ENCODE measurements at regions not wholly inside any gene's neighbourhood (a gene's known extent, or its start where the extent isn't known, plus 50 kb on each side); places are given as distances from the start of the nearest gene placed in this dataset.
"Not testable (repeated sequence)": the region's sequence is repeated elsewhere in the genome, so short reads cannot be mapped to it uniquely, and the experiment has no call there.

DNA sequence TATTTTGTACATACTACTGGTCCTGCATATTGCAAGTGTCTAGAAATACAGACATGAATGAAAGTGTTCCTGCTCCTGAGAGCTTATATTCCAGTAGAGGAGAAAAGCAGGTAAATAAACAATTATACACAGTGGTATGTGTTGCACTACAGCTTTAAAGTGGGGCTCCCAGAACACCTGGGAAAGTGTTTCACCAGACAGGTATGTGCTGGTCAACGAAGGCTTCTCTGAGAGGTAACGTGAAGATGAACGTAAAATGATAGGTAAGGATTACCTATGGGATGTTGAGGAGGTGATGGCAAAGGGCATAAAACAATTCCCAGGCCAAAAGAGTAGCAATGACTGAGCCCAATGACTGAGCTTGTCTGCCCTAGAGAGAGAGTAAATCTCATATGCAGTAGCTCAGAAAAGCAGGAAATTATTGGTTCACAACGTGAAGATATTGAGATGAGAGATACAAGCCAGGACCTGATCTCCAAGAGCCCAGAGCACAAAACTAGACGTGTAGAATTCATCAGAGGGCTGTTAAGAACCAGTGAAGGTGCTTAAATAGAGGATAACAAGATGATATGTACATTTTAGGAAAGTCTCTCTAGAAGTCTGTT lies 459.1 kb upstream of the BCHE start:
- no peak for DNase-seq

DNA sequence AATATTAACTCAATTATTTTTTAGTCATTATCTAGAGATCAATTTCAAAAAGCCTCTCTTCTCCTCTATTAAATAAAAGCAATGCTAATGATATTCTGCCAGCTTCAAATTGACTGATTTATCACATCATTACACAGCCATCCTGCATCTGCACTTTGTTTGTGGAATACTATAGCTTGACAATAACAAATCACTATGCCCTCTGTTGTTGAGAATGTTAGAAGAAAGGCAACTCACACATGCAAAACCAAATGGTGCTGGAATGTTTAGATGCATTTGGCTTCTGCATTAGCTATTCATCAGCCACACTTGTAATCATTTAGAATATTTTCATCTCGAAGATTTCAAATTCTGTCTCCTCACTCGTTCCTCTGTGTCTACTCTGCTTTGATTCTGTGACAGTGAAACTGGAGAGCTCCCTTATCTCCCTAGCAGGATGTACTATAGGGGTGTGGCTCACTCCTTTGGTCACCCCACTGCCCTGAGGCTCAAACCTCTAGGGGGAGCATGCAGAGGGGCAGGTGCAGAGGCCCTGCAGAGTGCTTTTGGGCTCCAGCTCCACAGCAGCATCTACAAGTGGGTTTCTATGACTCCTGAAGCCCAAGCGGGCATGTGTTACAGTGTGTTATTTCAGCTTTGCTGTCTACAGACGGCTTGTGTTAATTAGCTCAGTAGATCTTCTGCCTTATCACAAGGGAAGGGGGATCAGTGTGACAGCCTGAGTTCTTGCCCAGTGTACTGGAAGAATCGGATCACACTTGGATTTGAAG lies 454.1 kb upstream of the BCHE start:
- DNase-seq = no peak

DNA sequence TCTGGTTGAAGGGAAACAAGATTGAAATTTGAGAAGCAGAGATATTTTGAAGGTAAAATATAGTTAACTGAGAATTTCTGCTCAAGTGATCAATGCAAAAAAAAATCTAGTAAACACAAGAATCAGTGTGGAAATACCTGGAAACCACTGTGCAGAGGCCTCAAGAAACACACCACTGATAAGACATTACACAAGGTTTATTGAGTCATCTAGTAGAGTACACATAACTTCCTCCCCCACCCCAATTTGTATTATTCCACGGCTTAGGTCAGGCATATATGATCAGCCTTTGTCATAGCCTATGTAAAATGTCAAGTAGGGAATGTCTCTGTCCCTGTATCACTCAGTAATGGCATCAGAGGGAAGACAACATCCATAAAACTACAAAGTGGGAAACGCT lies 447.8 kb upstream of the BCHE start:
- no peak for DNase-seq

DNA sequence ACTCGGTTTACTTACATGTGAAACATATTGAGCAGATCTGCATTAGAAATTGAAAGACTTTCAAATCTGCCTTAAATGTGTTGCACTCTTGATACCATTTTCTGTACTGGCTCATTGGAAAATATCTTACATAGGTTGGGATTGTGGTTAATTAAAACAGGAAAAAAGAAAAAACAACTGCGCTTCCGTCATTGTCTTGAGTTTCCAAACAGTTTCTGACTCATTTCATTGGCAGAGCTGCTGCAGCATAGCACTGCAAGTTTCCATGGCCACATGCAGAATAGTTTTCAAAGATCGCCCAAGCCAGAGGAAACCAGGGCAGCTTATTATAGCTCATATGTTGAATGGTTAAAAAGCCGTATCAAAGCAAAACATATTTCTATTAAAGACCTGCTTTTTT lies 446.6 kb upstream of the BCHE start:
- no peak for DNase-seq

DNA sequence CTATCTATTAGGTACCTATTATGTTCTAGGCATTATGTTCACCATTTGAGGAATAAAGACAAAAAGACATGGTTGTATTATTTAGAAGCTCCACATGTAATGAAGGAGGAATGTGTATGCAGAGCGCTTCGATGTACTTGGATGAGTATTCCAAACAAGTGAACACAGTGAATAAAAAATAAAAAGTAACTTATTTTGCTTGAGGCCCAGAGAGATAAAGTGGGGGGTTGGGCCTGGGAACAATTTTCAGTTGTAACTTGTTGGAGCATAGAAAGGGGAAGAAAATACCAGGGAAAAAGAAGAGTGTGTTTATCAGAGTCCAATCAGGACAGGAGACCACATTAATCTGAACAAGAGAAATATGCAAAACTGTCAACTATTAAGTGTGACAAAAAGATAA lies 445.7 kb upstream of the BCHE start:
- no peak for DNase-seq

DNA sequence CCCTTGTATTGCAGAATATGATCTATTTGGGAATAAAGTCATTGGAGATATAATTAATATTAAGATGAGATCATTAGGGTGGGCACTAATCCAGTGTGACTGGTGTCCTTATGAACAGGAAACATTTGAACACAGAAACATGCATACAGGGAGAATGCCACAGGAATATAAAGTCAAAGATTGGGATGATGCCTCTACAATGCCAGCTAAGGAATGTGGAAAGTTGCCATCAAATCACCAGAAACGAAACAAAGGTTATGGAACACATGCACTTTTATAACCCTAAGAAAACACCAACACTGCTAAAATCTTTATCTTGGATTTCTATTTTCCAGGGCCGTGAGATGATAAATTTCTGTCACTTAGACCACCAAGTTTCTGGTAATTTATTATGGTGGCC lies 442.4 kb upstream of the BCHE start:
- no peak for DNase-seq

DNA sequence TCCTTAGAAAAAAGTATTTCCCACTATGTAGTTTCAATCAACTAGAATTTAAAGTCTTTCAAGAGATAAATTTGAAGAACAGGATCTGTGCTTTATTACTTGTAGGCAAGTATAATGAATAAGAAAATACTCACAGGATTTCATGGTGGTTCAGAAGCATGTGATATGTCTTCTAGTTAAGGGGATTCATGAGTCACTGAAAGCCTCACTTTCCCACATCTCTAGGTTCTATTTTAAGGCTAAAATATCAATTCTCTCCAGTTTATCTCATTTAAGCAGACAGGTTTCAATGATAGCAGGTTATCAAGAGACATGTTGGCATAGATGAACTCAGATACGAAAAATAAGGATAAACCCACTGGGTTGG lies 437.8 kb upstream of the BCHE start:
- no peak for DNase-seq

DNA sequence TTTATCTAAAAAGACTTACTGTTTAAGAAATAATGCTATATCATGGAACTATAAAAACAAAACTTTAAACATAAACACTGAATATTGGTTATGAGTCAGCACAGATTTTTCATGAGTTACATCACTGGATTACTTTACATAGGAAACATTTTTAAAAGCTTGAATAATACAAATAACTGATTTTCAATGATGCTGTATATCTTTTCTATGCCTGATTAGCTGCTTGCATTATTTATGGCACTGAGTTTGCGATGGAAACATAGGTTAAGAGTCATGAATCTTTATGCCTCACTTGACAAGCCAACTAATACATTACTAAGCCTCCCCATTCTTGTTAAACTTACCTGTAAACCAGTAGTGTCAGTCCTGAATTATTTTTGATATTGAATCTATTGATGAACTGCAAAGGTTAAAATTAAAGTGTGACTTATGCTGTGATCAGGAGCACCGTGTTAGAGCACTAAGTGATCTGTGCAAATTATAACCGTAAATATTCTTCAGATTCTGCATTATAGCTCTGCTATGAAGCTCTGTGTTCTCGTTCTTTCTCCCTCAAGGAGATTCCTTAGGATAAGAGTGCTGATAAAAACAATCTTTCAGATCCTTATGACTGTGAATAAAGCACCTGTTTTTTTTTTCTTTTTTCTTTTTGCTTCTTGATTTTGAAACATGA lies 437.3 kb upstream of the BCHE start:
- no peak for DNase-seq

DNA sequence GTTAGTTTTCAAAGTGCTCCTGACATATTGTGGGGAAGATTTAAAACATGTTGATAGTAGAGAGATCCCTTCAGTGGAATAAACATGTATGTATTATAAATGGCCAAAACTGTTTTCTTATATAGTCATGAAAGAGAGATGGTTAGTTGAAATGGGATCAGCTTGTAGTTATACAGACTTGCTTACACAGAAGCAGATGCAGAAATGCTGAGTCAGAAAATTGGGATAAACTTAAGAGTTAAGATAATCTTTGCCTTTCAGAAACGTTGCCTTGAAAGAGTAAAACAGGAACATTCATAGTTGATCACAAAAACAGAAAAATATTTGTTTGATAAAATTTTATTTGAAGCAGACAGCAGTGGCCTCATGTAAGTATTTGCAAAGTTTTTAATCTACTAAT lies 433.2 kb upstream of the BCHE start:
- no peak for DNase-seq

DNA sequence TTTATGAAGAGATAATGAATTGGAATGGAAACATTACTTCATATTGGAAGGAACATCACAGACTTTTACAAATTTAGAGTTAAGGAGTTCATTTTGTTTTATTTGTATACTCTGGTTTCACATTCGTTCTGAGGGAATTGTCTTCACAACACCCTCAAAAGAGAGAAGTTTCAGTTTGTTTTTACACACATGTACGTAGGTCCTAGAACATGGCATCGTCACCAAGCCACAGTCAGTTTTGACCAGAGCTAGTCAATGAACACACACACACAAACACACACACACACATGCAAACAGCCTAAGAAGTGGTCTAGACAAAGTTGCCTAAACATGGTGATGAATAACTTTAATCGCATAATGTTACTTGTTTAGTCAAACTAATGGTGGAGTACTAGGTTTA lies 427.9 kb upstream of the BCHE start:
- DNase-seq = no peak

DNA sequence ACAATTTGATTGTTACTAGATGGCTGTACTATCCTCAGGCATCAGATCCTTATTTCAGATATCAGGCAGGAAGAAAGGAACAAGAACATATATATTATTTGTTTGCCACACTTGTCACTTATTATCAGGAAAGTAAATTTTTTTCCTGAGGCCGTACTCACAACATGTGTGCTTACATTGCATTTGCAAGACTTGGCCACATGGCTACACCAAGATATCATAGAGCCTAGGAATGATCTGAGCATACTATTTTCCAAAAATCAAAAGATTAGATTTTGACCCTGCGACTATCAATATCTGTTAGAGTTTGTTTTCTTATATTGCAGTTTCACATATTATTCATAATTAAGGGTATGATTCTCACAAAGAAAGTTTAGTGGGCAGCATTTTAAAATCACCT lies 426.2 kb upstream of the BCHE start:
- DNase-seq = no peak

DNA sequence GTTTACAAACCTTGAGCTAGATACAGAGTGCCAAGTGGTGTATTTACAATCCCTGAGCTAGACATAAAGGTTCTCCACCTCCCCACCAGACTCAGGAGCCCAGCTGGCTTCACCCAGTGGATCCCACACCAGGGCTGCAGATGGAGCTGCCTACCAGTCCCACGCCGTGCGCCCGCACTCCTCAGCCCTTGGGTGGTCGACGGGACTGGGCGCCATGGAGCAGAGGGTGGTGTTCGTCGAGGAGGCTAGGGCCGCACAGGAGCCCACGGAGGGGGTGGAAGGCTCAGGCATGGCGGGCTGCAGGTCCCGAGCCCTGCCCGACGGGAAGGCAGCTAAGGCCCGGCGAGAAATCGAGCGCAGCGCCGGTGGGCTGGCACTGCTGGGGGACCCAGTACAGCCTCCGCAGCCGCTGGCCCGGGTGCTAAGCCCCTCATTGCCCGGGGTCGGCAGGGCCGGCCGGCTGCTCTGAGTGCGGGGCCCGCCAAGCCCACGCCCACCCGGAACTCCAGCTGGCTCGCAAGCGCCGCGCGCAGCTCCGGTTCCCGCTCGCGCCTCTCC lies 421.1 kb upstream of the BCHE start:
- DNase-seq = not testable (repeated sequence)

DNA sequence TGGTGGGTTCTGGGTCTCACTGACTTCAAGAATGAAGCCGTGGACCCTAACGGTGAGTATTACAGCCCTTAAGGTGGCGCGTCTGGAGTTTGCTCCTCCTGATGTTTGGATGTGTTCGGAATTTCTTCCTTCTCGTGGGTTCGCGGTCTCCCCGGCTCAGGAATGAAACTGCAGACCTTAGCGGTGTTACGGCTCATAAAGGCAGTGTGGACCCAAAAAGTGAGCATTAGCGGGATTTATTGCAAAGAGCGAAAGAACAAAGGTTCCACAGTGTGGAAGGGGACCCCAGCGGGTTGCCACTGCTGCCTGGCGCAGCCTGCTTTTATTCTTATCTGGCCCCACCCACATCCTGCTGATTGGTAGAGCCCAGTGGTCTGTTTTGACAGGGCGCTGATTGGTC lies 420.5 kb upstream of the BCHE start:
- DNase-seq = no peak

DNA sequence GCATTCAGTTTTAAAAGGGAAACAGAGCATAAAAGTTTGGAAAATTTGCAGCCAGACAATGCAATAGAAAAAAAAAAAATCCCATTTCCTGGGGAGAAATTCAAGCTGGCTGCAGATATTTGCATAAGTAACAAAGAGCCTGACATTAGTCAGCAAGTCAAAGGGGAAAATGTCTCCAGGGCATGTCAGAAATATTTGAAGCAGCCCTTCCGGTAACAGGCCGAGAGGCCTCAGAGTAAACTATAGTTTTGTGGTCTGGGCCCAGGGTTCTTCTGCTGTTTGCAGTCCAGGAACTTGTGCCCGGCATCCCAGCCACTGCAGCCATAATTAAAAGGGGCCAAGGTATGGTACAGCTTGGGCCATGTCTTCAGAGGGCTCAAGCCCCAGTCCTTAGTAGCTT lies 411.6 kb upstream of the BCHE start:
- no peak for DNase-seq

DNA sequence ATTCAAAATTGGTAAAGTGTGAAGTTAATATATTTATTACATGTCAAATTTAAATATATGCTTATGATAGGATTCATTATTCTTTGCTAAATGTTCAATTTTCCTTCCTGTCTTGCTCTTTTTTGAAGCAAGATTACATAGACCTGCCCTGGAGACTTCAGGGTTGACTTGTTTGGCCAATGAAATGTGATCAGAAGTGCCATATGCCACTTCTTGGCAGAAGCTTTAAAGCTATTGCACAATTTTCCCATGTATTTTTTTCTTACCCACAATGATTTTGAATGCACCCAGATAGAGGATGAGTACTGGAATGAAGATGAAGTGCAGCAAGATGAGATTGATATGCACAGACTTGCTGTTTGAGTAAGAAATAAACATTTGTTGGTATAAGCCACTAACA lies 406.3 kb upstream of the BCHE start:
- DNase-seq = peak; percentile 52

DNA sequence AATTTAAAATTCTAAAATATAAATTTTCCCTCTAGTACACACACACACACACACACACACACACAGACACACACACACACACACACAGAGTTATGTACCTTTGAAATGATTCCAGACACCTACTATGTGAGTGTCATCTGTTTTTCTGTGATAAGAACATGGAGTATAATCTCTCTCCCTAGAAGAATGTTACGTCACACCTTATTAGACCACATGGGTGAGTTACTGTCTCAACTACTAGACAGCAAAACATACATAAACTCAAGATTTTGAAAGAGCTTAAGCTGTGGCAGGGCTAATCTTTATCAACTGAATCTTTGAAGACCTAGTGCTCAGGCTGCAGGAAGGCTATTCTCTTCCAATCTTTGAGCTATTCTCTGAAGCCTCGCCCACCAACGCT lies 385.9 kb upstream of the BCHE start:
- no peak for DNase-seq

DNA sequence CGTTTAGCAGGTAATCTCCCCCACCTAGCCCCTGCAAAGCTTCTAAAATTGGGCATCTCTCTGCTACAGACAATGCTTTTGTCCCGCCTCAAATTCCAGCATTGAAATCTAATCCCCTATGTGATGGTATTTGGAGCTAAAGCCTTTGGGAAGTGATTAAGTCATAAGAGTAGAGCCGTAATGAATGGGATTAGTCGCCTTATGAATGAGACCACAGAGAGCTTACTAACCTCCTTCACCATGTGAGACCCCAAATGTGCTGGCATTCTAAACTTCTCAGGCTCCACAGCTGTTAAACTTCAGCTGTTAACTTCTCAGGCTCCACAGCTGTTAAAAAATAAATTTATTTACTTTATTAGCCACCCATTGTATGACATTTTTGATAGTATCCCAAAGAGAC lies 374.2 kb upstream of the BCHE start:
- peak; percentile 38 for DNase-seq

DNA sequence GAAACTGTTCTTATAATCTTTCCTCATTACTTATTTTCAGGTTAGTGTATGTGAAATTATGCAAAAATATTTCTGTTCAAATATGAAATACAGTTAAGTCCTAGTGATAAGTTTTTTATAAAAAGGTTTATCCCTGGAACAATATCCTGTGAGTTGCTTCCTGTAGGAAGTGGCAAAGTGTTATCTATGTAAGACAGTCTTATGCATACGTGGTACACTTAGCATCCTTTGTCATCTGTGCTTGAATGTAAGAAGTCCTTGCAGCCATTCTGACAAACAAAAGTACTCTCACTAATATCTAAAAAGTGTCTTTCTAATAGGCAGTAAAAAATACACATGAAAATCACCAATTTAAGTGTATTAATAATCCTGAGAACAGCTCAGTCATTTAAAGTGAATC lies 372.5 kb upstream of the BCHE start:
- no peak for DNase-seq

DNA sequence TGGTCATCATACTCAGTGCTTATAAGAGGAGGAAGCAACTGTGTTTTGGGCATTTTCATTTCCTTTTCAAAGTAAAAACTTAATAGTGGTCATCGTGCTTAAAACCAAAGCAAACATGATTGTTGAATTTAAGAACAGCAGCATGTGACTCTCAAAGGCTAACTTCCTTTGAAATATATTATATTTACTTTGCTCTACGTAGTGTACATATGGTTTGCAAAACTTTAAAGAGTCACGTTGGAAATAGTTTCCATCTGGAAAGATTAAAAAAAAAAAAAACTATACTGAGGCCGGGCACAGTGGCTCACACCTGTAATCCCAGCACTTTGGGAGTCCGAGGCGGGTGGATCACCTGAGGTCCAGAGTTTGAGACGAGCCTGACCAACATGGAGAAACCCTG lies 367.9 kb upstream of the BCHE start:
- no peak for DNase-seq

DNA sequence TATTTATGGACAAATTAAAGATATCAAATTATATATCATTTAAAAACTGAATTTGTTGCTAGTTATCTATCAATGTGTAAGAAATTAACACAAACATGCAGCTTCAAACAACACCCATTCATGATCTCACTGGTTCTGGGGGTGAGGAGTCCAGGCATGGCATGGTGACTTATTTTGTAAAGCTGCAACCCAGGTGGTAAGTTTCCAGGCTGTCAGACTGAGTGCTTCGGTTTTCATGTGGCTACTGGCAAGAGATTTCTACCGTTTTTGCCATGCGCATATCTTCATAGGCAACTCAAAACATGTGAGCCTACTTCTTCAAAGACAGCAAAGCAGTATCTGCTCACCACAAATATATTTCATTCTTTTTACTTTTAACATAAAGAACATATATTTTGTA lies 364.3 kb upstream of the BCHE start:
- no peak for DNase-seq

DNA sequence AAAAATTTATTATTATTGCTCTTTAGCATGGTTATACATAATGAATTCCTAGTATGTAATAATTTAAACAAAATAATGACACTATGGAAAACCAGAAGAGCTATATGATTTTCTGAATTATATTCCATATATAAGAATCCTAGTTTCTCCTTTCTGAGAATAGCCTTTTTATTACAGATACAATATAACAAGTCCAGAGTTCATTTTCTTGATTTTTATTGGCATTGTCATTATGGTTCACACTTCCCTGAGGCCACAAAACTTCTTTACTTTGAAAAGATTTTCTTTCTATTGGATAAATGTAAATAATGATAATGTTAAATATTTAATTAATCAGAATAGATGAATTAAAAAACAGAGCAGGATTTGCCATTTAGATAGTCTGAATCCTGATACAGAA lies 362.3 kb upstream of the BCHE start:
- DNase-seq = no peak

DNA sequence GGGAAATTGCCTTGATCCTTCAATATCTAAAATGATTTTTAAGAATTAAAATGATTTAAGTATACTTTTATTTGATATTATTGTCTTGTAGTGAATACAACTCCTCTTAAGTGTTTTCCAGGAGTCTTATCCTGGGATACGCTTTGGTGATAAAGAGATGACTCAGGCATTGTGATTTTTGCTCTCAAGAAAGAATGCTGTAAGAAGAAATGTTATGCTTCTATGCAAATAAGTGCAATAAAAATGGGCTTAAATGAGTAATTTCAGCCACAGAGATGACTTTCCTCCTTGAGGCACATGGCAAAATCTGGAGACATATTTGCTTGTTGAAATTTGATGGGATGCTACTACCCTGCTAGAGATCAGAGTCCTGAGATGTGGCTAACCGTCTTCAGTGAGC lies 358.6 kb upstream of the BCHE start:
- no peak for DNase-seq

DNA sequence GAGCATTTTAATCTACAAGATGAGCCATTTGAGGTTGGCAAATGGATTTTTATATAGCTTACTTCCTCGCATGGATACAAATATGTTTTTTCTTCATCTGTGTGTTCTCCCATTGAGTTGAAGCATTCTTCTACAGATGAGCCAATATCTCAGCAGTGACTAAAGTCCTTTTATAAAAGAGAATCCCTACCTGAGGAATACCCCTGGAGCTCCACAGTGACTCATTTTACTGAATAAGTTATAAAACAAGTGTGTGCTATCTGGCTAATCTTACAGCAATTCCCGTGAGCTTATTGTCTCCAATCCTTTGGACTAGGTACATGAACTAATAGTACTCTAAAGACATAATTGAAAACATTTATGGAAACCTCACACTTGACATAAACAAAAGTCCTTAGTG lies 354.2 kb upstream of the BCHE start:
- DNase-seq = no peak

DNA sequence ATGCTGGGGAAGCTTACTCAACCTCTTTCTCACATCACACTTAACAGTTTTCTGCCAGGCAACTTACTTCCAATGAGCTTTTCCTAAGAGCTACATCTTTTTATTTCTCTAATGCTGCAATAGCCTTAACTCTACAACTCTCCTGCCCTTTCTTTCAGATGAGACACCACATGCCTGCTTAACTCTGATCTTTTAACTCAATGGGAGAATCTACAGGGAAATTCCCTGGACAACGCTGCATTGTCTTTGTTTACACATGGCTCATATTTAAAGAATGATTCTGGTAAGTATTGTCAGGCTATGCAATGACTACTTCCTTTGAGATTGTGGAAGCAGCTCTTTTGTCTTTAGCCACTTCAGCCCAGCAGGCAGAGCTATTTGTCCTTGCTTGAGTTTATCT lies 353.1 kb upstream of the BCHE start:
- DNase-seq = no peak

All from NCI-H524 treated with DMSO at 0.1 percent for 48 hours (cell line).